HL-60 (cell line): ENCODE measurements at regions not wholly inside any gene's neighbourhood (a gene's known extent, or its start where the extent isn't known, plus 50 kb on each side); places are given as distances from the start of the nearest gene placed in this dataset.

Source experiments
- POLR2AphosphoS5 ChIP-seq: IDR thresholded peaks from 2 replicates; pipeline ENCODE4 v1.6.1; 2012; ENCODE audit warnings: low read depth
- TF ChIP-seq, protein P1 (sequence below): IDR thresholded peaks from one replicate; pipeline ENCODE4 v1.5.1; 2011; ENCODE audit warnings: low read length, control low read depth, inconsistent platforms; ENCODE audit not compliant: insufficient read depth

GRCh38 chr2:568639-569235 is 108.5 kb downstream of the TMEM18 start:
- TF ChIP-seq, protein P1, sequence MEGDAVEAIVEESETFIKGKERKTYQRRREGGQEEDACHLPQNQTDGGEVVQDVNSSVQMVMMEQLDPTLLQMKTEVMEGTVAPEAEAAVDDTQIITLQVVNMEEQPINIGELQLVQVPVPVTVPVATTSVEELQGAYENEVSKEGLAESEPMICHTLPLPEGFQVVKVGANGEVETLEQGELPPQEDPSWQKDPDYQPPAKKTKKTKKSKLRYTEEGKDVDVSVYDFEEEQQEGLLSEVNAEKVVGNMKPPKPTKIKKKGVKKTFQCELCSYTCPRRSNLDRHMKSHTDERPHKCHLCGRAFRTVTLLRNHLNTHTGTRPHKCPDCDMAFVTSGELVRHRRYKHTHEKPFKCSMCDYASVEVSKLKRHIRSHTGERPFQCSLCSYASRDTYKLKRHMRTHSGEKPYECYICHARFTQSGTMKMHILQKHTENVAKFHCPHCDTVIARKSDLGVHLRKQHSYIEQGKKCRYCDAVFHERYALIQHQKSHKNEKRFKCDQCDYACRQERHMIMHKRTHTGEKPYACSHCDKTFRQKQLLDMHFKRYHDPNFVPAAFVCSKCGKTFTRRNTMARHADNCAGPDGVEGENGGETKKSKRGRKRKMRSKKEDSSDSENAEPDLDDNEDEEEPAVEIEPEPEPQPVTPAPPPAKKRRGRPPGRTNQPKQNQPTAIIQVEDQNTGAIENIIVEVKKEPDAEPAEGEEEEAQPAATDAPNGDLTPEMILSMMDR: no peak
- no peak for TF ChIP-seq POLR2AphosphoS5
